HG02763 (cell line): ENCODE measurements at regions not wholly inside any gene's neighbourhood (a gene's known extent, or its start where the extent isn't known, plus 50 kb on each side); places are given as distances from the start of the nearest gene placed in this dataset.
"Not testable (repeated sequence)": the region's sequence is repeated elsewhere in the genome, so short reads cannot be mapped to it uniquely, and the experiment has no call there.

Source experiments
- ATAC-seq: cut with Tn5 transposase; IDR thresholded peaks from one replicate; pipeline ENCODE4 v1.9.1; 2021; ENCODE audit warnings: mild to moderate bottlenecking, moderate library complexity; ENCODE audit not compliant: unreplicated experiment

DNA sequence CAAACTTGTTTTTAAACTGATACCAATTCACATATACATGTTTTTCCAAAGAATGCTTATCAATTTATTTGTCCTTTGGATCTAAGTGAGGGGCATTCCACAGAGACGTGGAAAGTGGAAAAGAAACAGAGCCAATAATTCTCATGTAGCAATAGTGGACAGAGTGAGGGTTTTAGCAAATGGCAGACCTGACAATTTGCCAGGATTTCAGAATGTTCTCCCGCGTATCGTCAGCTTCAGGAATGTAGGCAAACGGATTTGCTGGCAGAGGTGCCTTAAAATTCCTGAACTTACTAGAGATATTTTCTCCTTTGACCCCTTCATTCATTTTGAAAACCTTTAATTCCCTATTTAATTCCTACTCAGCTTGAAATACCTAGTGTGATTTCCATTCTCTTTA is 193.4 kb upstream of the CPHXL start:
- no peak for ATAC-seq

- no peak for ATAC-seq
These were observed 195.0 kb upstream of the CPHXL start for GRCh38 chr16:75921281-75921680.

DNA sequence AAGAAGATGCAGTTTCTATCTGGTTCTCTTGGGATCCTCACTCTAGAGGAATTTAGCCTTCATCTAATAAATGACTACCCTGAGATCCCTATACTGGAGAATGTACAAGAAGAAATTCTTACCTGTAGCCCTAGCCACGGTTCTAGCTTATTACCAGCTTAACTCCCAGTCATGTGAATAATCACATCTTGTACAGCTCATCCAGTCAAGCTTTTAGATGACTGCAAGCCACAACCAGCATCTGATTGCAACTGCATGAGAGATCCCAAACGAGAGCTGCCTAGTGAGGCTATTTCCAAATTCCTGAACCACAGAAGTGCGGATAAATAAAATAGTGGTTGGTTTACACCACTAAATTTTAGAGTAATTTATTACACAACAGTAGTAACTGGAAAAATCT is 196.0 kb upstream of the CPHXL start:
- ATAC-seq, result no peak

DNA sequence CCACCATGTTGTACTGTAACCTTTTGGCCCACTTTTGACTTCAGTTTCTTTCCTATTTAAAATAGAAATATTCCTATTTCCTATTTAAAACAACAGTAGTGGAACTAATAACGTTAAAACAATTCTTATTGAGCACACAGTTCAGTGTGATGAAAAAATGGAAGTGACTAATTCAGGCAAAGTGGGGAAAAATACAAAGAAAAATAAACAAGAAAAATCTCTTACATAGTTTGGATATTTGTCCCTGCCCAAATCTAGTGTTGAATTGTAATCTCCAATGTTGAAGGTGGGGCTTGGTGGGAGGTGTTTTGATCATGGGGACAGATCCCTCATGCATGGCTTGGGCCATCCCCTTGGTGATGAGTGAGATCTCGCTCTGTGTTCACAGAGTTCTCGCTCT is 198.1 kb upstream of the CPHXL start:
- no peak for ATAC-seq

GRCh38 chr16:75927810-75928209 is 201.5 kb upstream of the CPHXL start:
- no peak for ATAC-seq

GRCh38 chr16:75928295-75928694 is 202.0 kb upstream of the CPHXL start:
- ATAC-seq, result no peak

- no peak for ATAC-seq
These were observed 202.8 kb upstream of the CPHXL start for GRCh38 chr16:75929046-75929445.

DNA sequence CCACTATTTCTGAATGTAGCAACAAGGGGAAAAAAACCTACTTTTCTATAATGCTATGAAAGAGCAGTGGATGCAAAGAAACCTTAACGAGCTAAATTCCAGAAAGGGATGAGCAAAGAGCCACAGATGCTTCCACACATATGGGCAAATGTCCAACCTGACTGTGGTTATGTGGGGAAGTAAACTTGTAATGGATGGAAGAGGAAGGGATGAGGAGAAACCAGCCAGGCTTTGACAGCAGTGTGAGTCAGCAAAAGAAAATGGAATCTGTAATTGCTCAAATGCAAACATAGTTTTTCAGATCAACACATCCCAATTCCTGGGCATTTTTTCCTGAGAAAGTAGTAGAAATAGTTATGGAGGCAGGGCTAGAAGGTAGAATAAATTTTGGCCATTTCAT is 204.8 kb upstream of the CPHXL start:
- no peak for ATAC-seq

DNA sequence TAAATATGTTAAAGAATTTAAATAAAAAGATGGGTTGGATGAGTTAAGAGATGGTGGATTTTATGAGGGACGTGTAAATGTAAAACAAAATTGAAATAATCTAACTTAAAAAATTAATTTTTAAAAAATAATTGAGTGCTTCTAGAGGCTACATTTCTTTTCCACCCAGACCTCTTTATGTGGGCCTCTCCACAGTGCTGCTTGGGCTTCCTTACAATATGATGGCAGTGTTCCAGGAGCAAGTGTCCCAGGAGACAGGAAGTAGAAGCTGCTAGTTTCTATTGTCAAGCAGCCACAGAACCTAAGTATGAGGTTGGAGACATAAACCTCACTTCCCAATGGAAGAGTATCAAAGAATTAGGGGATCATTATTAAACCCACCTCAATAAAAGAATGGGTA is 205.7 kb upstream of the CPHXL start:
- ATAC-seq, result no peak

DNA sequence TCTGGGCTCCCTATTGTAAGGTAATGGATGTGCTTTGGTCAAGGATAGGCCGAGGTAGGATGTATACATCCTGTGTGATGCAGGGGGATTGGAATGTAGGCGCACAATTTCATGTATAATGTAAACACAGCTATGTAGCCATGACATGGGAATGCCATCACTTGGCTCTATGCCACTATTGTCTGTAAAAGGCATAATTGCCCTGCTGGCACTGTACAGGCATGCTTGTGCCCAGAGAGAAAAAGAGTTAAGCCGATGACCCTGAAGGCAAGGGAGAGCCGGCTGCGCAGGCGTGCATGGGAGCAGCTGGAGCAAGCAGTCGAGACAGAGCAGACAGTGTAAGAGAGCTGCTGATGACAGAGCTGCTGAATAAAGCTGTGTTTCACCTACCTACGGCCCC is 212.5 kb upstream of the CPHXL start:
- ATAC-seq, result no peak

GRCh38 chr16:75942351-75942750 is 216.1 kb upstream of the CPHXL start:
- ATAC-seq, result no peak

- ATAC-seq, result no peak
These were observed 216.6 kb upstream of the CPHXL start for GRCh38 chr16:75942936-75943335.

DNA sequence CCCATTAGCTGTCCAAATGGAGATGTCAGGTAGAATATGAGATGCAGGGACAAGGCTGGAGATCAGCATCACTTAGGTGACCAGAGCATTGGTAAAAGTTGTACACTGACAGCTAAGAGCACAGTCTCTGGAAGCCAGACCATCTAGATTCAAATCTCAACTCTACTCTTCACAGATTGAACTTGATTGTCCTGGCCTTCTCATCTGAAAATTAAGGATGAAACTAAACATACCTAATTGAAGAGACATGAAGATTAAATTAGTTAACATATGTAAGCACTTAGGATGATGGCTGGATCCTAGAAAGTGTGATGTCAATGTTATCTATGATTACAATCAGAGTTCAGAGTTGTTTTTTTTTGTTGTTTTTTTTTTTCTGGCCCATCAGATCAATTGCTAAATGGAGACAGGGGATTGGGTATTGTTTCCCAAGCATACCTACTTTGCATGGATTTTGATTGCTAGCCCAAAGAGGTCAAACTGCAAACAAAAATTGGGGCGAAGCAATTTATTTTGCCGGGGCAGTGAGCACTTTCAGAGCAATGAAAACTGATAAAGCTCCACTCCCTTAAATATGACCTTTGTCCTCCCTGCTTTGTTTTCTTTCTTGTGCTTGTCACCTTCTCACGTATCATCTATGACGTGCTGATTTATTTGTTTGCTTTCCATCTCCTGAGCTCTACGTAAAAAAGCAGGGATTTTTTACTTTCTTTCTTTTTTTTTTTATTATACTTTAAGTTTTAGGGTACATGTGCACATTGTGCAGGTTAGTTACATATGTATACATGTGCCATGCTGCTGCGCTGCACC is 217.6 kb upstream of the CPHXL start:
- ATAC-seq, result no peak

DNA sequence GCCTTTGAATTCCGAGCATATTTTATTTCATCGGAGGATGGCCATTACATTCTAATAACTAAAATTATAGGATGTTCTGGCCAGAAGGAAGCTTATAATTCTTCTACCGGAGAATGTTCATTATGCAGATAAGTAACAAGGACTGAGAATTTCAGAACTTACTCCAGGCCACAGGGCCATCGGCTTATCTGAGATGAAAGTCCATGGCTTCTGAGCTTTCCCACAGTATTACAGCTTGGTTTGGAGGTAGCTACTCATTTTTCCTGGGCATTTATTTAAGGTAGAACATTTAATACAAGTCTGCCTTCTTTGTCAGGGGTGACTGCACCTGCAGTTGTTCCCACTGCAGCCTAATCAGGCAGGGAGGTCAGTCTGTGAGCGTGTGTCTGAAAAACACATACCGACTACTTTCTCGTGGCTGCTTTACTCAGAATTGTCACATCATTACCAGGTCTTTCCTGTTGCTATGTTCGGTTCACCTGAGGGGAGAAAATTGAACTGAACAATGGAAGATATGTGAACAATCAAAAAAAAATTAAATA is 219.7 kb upstream of the CPHXL start:
- no peak for ATAC-seq

- no peak for ATAC-seq
These were observed 221.4 kb upstream of the CPHXL start for GRCh38 chr16:75947626-75948239.

DNA sequence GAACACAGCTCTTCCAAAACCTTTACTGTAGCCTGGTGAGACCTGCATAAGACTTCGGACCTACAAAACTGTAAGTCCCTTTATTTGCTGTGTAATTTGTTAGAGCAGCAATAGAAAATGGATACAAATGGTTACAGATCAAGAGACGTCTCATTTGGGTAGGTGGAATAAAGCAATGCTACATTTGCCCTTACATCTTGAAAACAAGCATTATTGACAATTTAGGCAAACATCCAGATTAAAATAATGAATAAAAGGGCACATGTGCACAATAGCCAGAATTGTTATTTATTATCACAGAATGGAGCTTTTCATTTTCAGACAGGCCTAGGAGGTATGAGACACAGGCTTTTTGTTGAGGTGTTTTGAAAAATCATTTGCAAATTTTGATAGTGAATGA is 222.2 kb upstream of the CPHXL start:
- no peak for ATAC-seq

DNA sequence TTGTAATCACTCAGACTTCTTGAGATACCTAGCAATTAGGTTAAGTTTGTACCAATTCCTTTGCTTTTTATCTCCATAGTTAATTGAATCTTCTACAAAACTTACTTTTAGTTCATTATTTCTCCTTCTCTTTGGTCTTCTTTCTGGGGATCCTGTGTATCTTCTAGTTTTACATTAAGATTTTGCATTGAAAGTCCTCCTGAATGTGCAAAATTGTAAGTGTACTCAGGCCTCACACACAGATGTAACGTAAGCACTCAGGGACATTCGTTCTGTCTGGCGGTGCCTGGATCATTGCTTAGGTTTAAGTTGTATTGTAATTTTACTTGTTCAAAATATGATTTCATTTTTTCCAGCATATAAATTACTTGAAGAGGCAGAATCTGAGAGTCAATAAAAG is 222.6 kb upstream of the CPHXL start:
- ATAC-seq, result no peak

DNA sequence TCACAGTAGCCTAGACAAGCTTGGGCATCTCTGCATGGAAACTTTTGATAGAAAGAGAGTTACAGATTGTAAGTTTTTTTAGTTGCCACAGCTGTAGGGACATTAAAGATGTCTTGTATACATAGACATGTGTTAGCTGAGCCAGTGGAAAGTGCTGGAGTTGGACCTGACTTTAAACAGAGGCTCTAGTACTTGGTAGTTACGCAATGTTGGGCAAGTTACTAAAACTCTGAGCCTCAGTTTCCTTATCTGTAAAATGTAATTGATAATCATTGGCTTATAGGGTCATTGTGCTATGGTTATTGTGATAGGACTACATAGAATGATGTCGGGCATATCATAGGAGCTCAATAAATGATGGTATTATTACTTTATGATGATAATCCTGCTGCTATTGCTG is 225.8 kb upstream of the CPHXL start:
- ATAC-seq, result no peak

DNA sequence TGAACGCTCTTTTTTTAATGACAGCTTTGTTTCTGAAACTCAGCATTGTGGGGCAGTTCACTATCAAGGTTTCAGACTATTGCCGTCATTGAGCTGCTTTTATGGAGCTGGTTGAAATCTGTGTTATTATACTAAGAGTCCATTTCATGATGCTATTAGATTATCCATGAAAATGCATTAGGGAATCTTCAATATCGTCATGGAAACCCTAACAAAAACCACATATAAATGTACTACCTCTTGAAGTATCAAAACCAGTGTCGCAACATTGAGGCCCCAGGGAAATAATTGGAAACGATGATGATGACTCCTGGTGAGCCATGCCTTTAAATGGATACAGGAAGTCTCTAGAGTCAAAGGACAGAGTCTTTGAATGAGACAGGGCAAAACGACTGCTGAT is 231.6 kb upstream of the CPHXL start:
- no peak for ATAC-seq

- no peak for ATAC-seq
These were observed 239.4 kb upstream of the CPHXL start for GRCh38 chr16:75965504-75966374.

DNA sequence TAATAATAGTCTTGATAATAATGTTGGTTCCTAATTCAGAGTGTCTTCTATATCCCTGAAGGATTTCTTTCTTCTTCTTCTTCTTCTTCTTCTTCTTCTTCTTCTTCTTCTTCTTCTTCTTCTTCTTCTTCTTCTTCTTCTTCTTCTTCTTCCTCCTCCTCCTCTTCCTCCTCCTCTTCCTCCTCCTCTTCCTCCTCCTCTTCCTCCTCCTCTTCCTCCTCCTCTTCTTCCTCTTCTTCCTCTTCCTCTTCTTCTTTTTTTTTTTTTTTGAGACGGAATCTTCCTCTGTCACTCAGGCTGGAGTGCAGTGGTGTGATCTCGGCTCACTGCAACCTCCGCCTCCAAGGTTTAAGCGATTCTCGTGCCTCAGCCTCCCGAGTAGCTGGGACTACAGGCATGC is 242.8 kb upstream of the CPHXL start:
- not testable (repeated sequence) for ATAC-seq

GRCh38 chr16:75971334-75971733 is 245.0 kb upstream of the CPHXL start:
- no peak for ATAC-seq
